ENCODE measurements at regions not wholly inside any gene's neighbourhood (a gene's known extent, or its start where the extent isn't known, plus 50 kb on each side); places are given as distances from the start of the nearest gene placed in this dataset.

DNA sequence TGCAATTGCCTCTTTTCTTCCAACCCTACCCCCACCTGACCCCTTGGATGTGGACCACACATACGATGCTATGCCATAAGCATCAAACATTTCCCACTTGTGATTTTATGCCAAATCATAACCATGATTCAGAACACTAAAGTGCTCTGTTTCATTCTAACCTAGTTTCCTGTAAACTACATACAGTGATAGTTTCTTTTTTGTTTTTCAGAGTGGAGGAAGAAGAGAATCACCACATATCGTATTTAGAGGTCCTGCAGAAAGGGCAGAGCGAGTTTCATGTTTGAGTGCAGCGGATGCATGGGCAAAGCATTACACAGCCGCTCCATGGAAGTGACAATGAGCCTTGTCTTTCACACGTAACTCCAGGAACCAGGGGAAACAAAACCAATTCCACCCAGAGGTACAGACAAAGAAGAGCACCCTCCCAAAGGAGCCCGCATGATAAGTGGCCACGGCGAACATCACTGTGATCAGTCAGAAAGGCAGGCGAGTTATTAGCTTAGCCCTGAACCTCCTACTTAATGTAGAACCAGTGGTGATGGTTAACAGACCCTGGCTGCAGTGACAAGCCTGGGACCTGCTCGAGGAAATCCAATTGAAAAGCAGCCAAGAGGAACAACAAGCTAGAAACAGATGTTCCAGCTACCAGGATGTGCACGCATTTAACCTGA is 64.0 kb upstream of the ZNF281 start:
- DNase-seq = peak; percentile 29
- Mint-ChIP-seq H3K27me3 (peaks cover 28% of the 10 kb centered on the region), H3K36me3 (no peaks in the 10 kb centered on the region), H3K9me3 (no peaks in the 10 kb centered on the region), H3K4me1 (peaks cover 26% of the 10 kb centered on the region), H3K27ac (peak overlapping the region; percentile 73), H3K4me3 (no peak overlapping the region)

DNA sequence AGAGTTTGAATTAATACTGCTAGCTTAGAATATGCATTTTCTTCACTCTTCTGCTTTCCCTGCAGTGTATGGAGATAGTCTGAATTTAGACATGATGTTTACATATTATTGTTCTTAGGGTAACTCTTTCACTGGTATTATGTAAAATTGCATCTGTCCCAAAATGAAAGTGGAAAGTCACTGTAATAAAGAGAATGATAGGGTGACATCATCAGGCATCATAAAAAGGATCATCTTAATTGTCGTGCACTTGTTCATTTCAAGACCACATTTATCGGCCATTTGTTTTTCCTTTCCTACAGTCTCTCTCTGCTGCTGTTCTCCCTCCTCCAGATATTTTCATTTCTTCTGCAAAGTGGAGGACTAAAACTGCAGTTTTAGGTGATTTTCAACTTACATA is 61.9 kb upstream of the ZNF281 start:
- Mint-ChIP-seq H3K27ac (peak overlapping the region; percentile 82), H3K36me3 (no peaks in the 10 kb centered on the region), H3K9me3 (no peaks in the 10 kb centered on the region), H3K4me1 (peaks cover 26% of the 10 kb centered on the region), H3K4me3 (peak overlapping the region; percentile 53), H3K27me3 (peaks cover 31% of the 10 kb centered on the region)
- DNase-seq = no peak

DNA sequence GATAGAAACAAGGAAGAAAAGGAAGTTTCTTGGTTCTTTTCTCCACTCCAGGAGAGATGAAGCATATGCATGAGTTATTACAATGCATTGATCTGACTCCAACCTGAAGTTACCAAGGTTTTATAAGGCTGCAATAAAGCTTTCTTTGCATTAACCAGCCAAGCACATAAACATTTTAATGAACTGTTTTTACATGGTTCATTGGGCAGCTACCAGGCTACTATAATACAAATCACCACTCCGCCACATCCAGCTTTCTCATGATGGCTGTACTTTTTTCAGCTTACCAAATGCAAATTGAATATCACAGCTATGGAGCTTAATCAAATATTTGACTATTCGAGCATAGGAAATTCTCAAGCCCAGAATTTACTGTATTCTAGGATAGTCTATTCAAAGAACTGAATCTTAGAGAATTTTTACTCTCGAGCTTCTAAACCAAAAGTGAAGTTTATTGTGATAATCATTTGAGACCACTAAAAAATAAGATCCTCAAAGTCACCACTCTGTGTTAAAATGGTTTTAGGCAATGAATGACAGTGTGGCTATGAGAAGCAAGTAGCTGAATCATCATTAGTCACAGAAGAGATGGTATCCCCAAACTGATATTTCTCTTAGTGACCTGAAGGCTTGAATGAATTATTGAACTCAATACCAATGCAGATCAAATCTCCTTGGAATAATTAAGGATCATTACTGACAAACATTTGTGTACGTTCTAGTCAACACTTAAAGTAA is 58.6 kb upstream of the ZNF281 start:
- H3K4me1 Mint-ChIP-seq = peaks cover 20% of the 10 kb centered on the region
- peaks cover 19% of the 10 kb centered on the region for H3K27me3 Mint-ChIP-seq
- H3K27ac Mint-ChIP-seq = no peak overlapping the region
- H3K4me3 Mint-ChIP-seq = no peak overlapping the region
- DNase-seq = no peak
- no peaks in the 10 kb centered on the region for H3K9me3 Mint-ChIP-seq
- no peaks in the 10 kb centered on the region for H3K36me3 Mint-ChIP-seq

DNA sequence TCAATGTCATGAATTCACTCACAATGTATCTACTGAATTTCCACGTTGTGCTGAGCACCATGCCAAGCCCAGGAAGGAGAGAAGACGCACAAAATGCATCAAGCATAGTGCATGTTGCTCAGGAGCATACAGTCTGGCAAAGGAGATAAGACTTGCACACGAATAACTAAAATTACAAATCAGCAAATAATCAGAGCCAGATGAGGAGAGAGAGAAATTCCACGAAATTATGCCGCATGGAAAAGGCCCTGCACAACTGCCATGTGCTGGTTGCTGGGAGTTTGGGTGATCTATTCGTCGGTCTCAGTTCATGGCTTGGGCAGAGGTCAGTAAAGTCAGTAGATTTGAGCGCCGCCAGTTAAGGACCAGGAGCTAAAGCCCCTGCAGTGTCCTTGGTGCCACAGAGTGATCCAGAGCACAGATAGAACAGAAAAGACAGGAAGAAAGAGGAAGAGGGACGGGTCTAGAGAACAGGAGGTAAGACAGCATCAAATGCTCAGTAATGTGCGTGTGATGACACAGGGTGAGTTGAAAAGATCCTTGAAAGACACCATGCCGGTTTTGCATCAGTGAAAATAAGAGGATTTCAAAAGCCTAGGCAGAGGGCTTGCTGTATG is 55.1 kb upstream of the ZNF281 start:
- Mint-ChIP-seq H3K36me3 (no peaks in the 10 kb centered on the region), H3K4me3 (no peak overlapping the region), H3K4me1 (peaks cover 2% of the 10 kb centered on the region), H3K9me3 (no peaks in the 10 kb centered on the region), H3K27me3 (peaks cover 10% of the 10 kb centered on the region), H3K27ac (no peak overlapping the region)
- no peak for DNase-seq

All from activated naive CD8-positive, alpha-beta T cell treated with anti-CD3 and anti-CD28 coated beads for 36 hours (primary cell).